ENCODE measurements at regions not wholly inside any gene's neighbourhood (a gene's known extent, or its start where the extent isn't known, plus 50 kb on each side); places are given as distances from the start of the nearest gene placed in this dataset.

- no peaks in the 10 kb centered on the region for H3K36me3 ChIP-seq (ENCODE audit: control insufficient read depth, insufficient read depth, low read length)
- ChIA-PET POLR2A (no interaction called here), CTCF (no interaction called here)
- no peak for DNase-seq (ENCODE audit: low read depth)
- no peak for TF ChIP-seq CTCF (IDR thresholded peaks at IDR 0.05; ENCODE audit: insufficient read depth, low read depth, low read length)
- no peaks in the 10 kb centered on the region for H3K27me3 ChIP-seq (ENCODE audit: control insufficient read depth, insufficient read depth, low read length)
- H3K4me3 ChIP-seq (ENCODE audit: low read depth, low read length) = no peak overlapping the region
These were observed 155.3 kb upstream of the SLCO3A1 start for GRCh38 chr15:91698241-91698640.

- TF ChIP-seq CTCF (IDR thresholded peaks at IDR 0.05; ENCODE audit: insufficient read depth, low read depth, low read length) = no peak
- Histone ChIP-seq H3K4me3 (ENCODE audit: low read depth, low read length) (no peak overlapping the region), H3K27me3 (ENCODE audit: control insufficient read depth, insufficient read depth, low read length) (no peaks in the 10 kb centered on the region), H3K36me3 (ENCODE audit: control insufficient read depth, insufficient read depth, low read length) (no peaks in the 10 kb centered on the region)
- CTCF ChIA-PET = no interaction called here
- POLR2A ChIA-PET = no interaction called here
- no peak for DNase-seq (ENCODE audit: low read depth)
These were observed 153.8 kb upstream of the SLCO3A1 start for GRCh38 chr15:91699741-91700140.

- CTCF ChIA-PET = no interaction called here
- Histone ChIP-seq H3K36me3 (ENCODE audit: control insufficient read depth, insufficient read depth, low read length) (no peaks in the 10 kb centered on the region), H3K27me3 (ENCODE audit: control insufficient read depth, insufficient read depth, low read length) (no peaks in the 10 kb centered on the region), H3K4me3 (ENCODE audit: low read depth, low read length) (no peak overlapping the region)
- DNase-seq (ENCODE audit: low read depth) = no peak
- POLR2A ChIA-PET = no interaction called here
- no peak for TF ChIP-seq CTCF (IDR thresholded peaks at IDR 0.05; ENCODE audit: insufficient read depth, low read depth, low read length)
These were observed 150.2 kb upstream of the SLCO3A1 start for GRCh38 chr15:91703274-91703673.

GRCh38 chr15:91704343-91704742 is 149.2 kb upstream of the SLCO3A1 start:
- no peak for TF ChIP-seq CTCF (IDR thresholded peaks at IDR 0.05; ENCODE audit: insufficient read depth, low read depth, low read length)
- POLR2A ChIA-PET = no interaction called here

GRCh38 chr15:91706322-91707032 is 147.0 kb upstream of the SLCO3A1 start:
- Histone ChIP-seq H3K36me3 (ENCODE audit: control insufficient read depth, insufficient read depth, low read length) (no peaks in the 10 kb centered on the region), H3K4me3 (ENCODE audit: low read depth, low read length) (no peak overlapping the region), H3K27me3 (ENCODE audit: control insufficient read depth, insufficient read depth, low read length) (no peaks in the 10 kb centered on the region)
- POLR2A ChIA-PET = no interaction called here
- peak; percentile 77 for TF ChIP-seq CTCF (IDR thresholded peaks at IDR 0.05; ENCODE audit: insufficient read depth, low read depth, low read length)
- CTCF ChIA-PET = interaction anchor here (0.6 to 3.5 kb wide), 11 partner anchors 9 to 403 kb away, joined by 3 to 23 read pairs (median 6); partner anchors contain the start of gene SLCO3A1
- DNase-seq (ENCODE audit: low read depth) = no peak

More at GRCh38 chr15:91704343-91704742, 149.2 kb upstream of the SLCO3A1 start:
- H3K36me3 ChIP-seq (ENCODE audit: control insufficient read depth, insufficient read depth, low read length) = no peaks in the 10 kb centered on the region
- CTCF ChIA-PET = interaction anchor here (2.8 kb wide), 1 partner anchor 237 kb away, joined by 11 read pairs; no protein-coding TSS in a partner anchor
- H3K4me3 ChIP-seq (ENCODE audit: low read depth, low read length) = no peak overlapping the region
- no peak for DNase-seq (ENCODE audit: low read depth)
- no peaks in the 10 kb centered on the region for H3K27me3 ChIP-seq (ENCODE audit: control insufficient read depth, insufficient read depth, low read length)
